GM10266 (cell line): ENCODE measurements at regions not wholly inside any gene's neighbourhood (a gene's known extent, or its start where the extent isn't known, plus 50 kb on each side); places are given as distances from the start of the nearest gene placed in this dataset.
"Not testable (repeated sequence)": the region's sequence is repeated elsewhere in the genome, so short reads cannot be mapped to it uniquely, and the experiment has no call there.

Source experiments
- DNase-seq: peaks from one replicate; pipeline ENCODE4 v3.0.0; 2012; ENCODE audit errors: extremely low spot score
- CTCF ChIP-seq: IDR thresholded peaks from 2 replicates; pipeline ENCODE4 v1.5.1; 2012; ENCODE audit warnings: mild to moderate bottlenecking, low read depth; ENCODE audit not compliant: control insufficient read depth, insufficient read depth; ENCODE audit errors: missing control alignments

DNA sequence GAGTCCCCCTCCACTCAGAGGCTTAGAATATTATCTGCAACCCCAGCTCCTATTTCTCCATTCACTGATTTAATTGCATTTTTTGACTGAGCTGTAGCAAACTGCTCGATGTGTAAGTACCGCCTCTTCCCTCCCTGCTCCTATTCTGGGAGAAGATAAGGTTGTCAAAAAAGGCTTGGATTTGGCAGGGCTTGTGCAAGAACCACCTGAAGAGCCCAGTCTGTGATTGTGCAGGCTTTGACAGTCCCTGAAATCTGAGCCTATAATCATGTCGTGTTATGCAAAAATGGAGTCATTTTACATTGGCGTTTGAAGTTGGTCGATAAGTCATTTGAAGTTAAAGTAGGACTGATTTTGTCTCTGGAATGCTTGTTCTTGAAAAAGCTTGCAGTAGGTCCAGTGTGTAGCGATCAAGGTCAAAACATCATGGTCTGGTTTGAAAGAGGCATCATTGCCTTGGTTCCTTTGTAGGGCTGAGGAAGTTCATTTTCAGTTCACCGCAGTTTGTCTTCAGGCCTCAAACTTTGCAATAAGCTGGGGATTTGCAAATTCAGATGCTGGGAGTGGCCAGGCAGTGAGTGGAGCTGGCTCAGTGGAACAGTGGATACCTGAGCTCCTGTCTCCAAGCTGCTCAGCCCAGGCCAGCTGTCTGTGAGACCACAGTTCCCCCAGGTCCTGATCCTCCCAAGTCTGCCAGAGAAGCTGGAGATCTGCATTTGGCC is 68.8 kb downstream of the KATNIP start:
- no peak for DNase-seq
- TF ChIP-seq CTCF = no peak

DNA sequence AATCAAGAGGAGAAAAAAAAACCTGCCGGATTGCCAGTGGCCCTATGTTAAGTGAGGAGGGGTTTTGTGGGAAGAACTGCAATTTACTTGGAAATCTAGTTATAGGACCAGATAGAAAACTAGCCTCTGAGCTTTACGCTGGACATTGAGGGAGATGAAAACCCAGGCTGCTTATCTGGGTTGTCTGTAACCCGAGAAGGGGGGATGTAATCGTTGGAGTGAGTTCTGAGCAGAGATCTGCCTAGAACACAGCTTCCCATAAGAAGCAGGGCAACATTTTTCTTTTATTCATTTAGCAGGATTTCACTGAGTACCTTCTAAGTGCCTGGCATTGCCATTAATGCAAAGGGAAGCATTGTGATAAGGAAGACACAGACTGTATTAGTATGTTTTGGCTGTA is 70.6 kb downstream of the KATNIP start:
- no peak for DNase-seq
- TF ChIP-seq CTCF = no peak

DNA sequence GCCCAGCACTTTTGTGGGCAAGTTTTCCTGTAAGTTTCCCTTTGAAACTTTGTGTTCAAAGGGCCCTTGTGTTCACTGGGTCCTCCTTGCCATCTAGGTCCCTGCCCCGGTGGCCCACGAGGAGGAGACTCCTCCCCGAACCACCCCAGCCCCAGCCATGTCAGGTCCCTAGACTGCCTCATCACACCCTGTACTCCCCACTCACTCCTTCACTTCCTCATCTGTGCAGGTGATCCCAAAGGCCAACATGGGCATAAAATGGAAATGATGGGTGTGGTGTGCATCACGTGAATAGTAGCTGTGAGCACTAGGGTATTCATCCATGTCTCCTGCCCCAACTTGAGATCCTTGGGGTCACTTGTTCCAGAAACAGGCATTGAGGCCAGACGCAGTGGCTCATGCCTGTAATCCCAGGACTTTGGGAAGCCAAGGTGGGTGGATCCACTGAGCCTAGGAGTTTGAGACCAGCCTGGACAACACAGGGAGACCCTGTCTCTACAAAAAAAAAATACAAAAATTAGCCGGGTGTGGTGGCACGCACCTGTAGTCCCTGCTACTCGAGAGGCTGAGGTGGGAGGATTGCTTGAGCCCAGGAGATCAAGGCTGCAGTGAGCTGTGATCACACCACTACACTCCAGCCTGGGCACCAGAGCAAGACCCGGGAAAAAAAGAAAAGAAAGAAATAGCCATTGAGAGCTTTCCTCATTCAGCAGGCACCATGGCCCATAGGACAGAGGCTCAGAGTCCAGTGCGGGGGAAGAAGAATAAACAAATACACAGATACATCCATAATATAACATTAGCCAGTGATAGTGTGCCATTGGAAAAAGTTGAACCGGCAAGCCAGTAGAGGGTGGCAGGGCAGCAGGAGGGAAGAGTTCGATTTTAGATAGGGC is 74.5 kb downstream of the KATNIP start:
- TF ChIP-seq CTCF = no peak
- DNase-seq = no peak

DNA sequence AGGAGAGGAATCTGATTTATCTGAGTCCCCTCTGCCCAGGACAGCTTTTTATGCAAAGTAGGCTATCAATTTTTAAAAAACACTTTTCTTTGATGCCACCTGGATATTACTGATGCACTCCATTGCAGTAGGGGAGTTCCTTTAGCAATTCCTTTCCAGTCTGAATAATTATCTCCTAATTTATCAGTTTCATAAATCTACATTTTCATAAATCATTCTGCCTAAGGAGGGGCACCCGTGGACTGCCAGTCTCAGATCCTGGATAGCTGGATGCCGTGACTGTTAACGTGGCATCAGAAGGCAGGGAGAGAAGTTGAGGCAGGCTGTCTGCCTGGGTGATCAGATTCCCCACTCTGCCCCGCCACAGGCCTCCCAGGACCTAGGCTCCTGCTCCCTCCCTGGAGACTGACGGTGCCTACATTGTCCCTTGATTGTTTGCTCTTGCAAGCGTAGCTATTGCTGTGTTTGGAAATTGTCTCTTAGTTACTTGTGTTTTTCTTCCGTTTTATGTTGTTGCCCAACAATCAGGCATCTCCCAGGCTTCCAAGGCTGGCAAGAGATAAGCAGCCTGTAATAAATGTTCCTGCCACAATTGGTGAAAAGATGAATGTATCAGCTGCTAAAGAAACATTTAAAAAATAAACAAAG is 75.2 kb downstream of the KATNIP start:
- no peak for TF ChIP-seq CTCF
- DNase-seq = no peak

GRCh38 chr16:27627136-27627535 is 77.2 kb downstream of the KATNIP start:
- no peak for TF ChIP-seq CTCF
- no peak for DNase-seq

DNA sequence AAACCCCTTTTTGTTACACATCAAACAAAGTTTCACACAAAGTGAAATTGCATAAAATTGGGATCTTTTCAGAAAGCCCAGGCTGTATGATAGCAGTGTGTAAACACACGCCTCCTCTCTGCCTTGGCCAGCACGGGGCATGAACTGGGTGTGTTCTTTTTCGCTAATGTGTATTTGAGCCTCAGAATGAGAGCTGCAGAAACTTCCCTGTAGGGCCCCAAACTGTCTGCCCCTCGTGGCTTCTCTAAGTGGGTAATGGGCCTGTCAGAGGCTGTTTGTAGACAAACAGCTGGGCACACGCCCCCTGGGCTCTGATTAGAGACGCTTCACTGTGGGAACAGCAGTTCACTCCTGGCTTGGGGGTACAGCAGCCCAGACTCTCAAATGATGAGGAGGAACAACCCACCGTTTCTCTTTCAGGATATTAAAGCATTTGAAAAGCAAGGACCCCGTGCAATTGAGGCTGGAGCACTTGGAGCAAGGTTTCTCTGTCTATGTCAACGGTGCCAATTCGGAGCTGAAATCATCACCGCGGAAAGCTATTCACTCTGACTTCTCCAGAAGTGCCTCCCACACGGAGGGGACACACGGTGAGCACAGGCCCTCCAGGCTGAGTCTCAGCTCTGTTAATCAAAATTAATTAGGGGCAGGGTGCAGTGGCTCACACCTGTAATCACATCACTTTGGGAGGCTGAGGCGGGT is 78.4 kb downstream of the KATNIP start:
- no peak for TF ChIP-seq CTCF
- no peak for DNase-seq

DNA sequence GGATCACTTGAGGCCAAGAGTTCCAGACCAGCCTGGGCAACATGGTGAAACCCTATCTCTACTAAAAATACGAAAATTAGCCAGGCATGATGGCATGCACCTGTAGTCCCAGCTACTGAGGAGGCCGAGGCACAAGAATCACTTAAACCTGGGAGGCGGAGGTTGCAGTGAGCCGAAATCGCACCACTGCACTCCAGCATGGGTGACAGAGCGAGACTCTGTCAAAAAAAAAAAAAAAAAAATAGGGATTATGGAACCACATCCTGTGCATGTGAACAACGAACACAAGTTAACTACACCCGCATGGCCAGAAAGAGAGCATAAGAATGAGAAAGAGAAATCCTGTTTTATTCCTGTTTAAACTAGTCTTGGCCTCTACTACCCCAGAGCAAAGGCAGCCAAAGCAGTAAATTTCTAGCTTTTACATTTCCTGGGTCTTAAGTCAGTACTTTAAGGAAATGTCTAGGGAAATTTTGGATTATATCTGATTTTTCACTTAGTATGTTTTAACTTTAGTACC is 79.1 kb downstream of the KATNIP start:
- not testable (repeated sequence) for DNase-seq
